Fibroblast of the aortic adventitia (primary cell): ENCODE measurements at regions not wholly inside any gene's neighbourhood (a gene's known extent, or its start where the extent isn't known, plus 50 kb on each side); places are given as distances from the start of the nearest gene placed in this dataset.

Source experiments
- DNase-seq: peaks from one replicate; pipeline ENCODE4 v3.0.0-alpha.2; 2010; ENCODE audit warnings: low read depth
- H3K4me3 ChIP-seq: 2 replicates; pipeline ENCODE4 v1.5.1; 2011; ENCODE audit warnings: low read depth, mild to moderate bottlenecking, control low read depth, low read length, moderate library complexity
- CTCF ChIP-seq: IDR thresholded peaks from 2 replicates; pipeline ENCODE4 v1.5.1; 2011; ENCODE audit warnings: mild to moderate bottlenecking, low read length, control low read depth, inconsistent platforms; ENCODE audit not compliant: insufficient read depth

- no peak for DNase-seq
- TF ChIP-seq CTCF: no peak
- no peak overlapping the region for H3K4me3 ChIP-seq
Observed at GRCh38 chr13:39803156-39803555, 147.7 kb downstream of the COG6 start.

GRCh38 chr13:39803851-39804250 lies 148.4 kb downstream of the COG6 start:
- TF ChIP-seq CTCF: no peak
- no peak overlapping the region for H3K4me3 ChIP-seq

DNA sequence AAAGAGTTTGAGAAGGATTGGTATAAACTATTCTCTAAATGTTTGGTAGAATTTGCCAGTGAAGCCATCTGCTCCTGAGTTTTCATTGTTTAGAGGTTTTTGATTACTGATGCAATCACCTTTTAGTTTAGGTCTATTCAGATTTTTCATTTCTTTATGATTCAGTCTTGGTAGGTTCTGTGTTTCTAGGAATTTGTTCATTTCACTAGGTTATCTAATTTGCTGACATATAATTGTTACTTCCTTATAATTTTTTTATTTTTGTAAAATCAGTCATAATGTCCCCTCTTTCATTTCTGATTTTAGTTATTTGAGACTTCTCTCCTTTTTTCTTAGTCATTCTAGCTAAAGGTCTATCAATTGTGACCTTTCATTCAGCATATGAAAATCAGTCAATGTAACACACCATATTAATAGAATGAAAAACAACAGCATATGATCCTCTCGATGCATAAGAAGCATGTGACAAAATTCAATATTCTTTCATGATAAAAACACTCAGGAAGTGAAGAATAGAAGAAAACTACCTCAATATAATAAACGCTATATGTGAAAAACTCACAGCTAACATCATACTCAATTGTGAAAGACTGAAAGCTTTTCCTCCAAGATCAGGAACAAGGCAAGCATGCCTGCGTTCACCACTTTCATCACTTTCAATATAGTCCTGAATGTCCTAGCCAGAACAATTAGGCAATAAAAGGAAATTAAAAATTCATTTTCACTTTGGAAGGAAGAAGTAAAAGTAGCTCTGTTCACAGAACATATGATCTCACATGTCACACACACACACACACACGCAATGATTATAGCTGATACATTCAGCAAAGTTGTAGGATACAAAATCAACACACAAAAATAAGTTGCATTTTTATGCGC lies 149.1 kb downstream of the COG6 start:
- H3K4me3 ChIP-seq: no peak overlapping the region
- no peak for DNase-seq
- no peak for TF ChIP-seq CTCF

More at GRCh38 chr13:39803851-39804250, 148.4 kb downstream of the COG6 start:
- DNase-seq: no peak

DNA sequence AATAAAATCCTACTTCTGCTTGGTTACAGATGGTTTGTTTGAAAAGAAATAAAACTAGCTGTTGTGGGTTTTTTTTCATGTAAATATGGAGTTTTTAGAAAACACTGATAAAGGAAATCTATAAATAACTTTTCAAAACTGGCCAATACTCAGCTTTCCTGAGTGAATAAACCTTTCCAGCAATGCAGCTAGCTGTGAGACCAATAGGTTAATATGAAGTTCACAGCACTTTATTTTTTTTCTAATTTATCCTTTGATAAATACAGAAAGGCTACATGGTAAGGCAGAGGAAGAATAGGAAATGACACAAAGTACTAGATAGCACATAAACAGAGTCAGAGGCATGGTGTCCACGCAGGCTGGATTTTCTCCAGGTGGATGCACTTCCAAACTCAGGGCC lies 154.0 kb downstream of the COG6 start:
- no peak for TF ChIP-seq CTCF
- DNase-seq: no peak
- no peak overlapping the region for H3K4me3 ChIP-seq

DNA sequence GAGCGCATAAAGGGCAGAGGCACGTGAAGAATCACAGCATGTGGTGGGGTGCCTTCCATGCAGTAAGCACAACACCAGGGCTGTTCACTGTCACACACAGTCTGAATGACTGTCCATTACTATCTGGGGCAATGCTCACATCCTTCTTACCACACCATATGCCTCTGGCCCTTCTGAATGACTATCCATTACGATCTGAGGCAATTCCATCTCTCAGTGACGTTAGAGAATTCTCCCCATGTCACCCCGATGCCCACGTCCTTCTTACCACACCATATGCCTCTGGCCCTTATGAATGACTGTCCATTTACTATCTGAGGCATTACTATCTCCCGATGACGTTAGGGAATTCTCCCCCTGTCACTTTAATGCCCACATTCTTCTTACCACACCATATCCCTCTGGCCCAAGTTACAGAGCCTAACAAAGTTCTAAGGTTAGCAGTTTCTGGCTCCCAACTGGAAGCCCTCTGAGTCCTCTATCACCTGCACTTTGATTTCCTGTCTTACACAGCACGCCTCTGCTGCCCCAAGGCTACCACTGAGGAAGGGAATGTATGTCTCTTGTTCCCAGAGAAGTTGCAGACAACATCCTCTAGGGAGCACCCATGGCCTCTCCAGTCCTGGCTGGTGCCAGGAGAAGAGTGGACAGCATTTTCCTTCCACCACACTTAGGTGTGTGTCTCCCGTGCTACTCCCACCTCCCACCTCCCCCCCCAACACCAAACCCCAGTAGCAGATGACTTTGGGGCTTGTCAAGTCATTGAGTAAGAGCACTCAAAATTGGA lies 154.8 kb downstream of the COG6 start:
- peak; percentile 3 for TF ChIP-seq CTCF
- DNase-seq: peak; percentile 1
- H3K4me3 ChIP-seq: no peak overlapping the region

GRCh38 chr13:39811051-39811450 lies 155.6 kb downstream of the COG6 start:
- no peak for TF ChIP-seq CTCF
- no peak overlapping the region for H3K4me3 ChIP-seq
- DNase-seq: no peak
